SU-DHL-6 (cell line): ENCODE measurements at regions not wholly inside any gene's neighbourhood (a gene's known extent, or its start where the extent isn't known, plus 50 kb on each side); places are given as distances from the start of the nearest gene placed in this dataset.

Experiments
- CTCF ChIP-seq: fragments of 200-600 bp; sonication (generic); IDR thresholded peaks from one replicate; pipeline ENCODE4 v1.5.1; 2017; ENCODE audit warnings: antibody characterized with exemption, mild to moderate bottlenecking, low read length, moderate library complexity; ENCODE audit not compliant: insufficient read depth, poor library complexity, severe bottlenecking
- EZH2phosphoT487 ChIP-seq: fragments of 200-600 bp; sonication (generic), shearing (Covaris generic); conservative IDR thresholded peaks from 2 replicates; pipeline ENCODE4 v1.6.1; 2018; ENCODE audit warnings: mild to moderate bottlenecking, antibody characterized with exemption, low read length, moderate library complexity, mixed read lengths

- TF ChIP-seq CTCF, result no peak
- TF ChIP-seq EZH2phosphoT487, result no peak
Observed at GRCh38 chr20:40890635-40891034, 138.0 kb upstream of the TOP1 start.
